ENCODE measurements at regions not wholly inside any gene's neighbourhood (a gene's known extent, or its start where the extent isn't known, plus 50 kb on each side); places are given as distances from the start of the nearest gene placed in this dataset.

DNA sequence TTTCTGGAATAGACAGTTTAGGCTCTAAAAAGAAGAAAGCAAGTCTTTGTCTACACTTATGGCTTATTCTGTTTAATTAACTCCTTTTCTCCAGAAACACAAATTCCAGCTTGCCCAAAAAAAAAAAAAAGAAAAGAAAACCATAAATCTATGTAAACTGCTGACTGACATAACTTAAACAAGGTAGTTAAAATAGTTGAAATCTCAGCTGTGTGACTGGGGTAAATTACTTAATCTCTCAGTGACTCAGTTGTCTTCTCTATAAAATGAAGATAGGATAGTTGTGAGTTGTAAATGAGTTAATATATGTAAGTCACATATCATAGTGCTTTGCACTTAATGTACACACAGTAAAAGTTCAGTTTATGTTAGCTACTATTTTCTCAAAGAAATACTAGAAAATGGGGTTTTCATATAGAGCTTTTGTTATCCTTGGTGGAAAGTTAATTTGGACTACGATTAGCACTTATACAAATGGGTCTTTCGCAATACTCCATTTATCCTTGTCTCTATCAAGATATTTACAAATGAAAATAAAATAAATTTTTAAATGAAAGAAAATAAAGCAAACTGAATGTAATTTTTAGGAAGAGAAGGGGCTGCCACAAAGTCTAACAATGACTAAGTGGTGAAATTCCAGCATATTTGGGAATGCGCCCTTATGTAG, 200.9 kb downstream of the MBL2 start:
- TF ChIP-seq GATA2 (IDR thresholded peaks at IDR 0.05; ENCODE audit: low read depth, low read length): no peak
- no peak for TF ChIP-seq GATA3 (IDR thresholded peaks at IDR 0.05; ENCODE audit: low read depth, low read length)
